Tibial artery (tissue), 4 donors: ENCODE measurements at regions not wholly inside any gene's neighbourhood (a gene's known extent, or its start where the extent isn't known, plus 50 kb on each side); places are given as distances from the start of the nearest gene placed in this dataset.

Source experiments
- DNase-seq, 2 donors: peaks; one replicate each; pipeline ENCODE4 v3.0.0-alpha.2; 2019
- H3K27ac ChIP-seq, 2 donors: fragments of 200-600 bp; sonication (generic) in 1 of 2; 1 replicate in 1 of 2; 2 replicates in 1 of 2; pipeline ENCODE4 v1.5.1; 2018 to 2019; ENCODE audit warnings: mild to moderate bottlenecking in 1 of 2
- H3K27me3 ChIP-seq, 2 donors: fragments of 200-600 bp; sonication (generic) in 1 of 2; one replicate each; pipeline versions ENCODE4 v1.5.1 to v1.6.0; 2016 to 2019
- H3K36me3 ChIP-seq, 3 donors: fragments of 200-600 bp; sonication (generic) in 2 of 3; one replicate each; pipeline ENCODE4 v1.5.1; 2016 to 2019; ENCODE audit warnings: mild to moderate bottlenecking in 2 of 3
- H3K4me1 ChIP-seq, 4 donors: fragments of 200-600 bp; sonication (generic) in 2 of 4; 1 replicate in 3 of 4; 2 replicates in 1 of 4; pipeline ENCODE4 v1.5.1; 2016 to 2019
- H3K4me3 ChIP-seq, 2 donors: fragments of 200-600 bp; sonication (generic) in 1 of 2; 1 replicate in 1 of 2; 2 replicates in 1 of 2; pipeline ENCODE4 v1.5.1; 2018 to 2019; ENCODE audit warnings: mild to moderate bottlenecking in 2 of 2
- H3K9me3 ChIP-seq, 3 donors: fragments of 200-600 bp; sonication (generic) in 1 of 3; one replicate each; pipeline ENCODE4 v1.5.1; 2016 to 2019
- CTCF ChIP-seq, 2 experiments: fragments of 200-600 bp in 1 of 2; fragments of 450-650 bp in 1 of 2; IDR thresholded peaks; one replicate each; pipeline ENCODE4 v1.5.1; 2017 to 2019; ENCODE audit warnings: antibody characterized with exemption in 2 of 2, mild to moderate bottlenecking in 1 of 2, moderate library complexity in 1 of 2
- intact Hi-C: fragments of 100-400 bp; cut with DNase I; formaldehyde crosslinking; loops from one replicate; pipeline ENCODE4 v1.15.0; 2023; ENCODE audit warnings: low total_unique reads

DNA sequence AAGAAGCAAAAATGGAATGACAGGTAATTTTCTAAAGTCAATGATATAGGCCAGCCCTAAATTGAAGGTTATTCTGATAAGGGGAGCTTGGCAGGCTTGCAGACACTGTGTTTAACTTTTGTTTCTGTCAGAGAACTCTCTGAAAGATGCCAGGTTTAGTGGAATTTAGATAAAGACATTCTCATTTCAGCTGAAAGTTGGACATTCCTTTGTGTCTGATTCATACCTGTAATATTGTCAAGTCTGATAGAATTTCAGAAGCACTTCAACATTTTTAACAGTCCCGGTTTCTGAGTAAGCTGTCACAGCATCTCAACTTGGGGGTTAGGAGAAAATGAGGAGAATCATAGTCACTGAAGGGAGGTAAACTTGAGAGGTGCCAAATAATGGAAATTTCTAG lies 84.0 kb downstream of the DIPK2A start:
- intact Hi-C loops, result no loop called here
- DNase-seq, result no peak
- H3K4me3 ChIP-seq, result no peak overlapping the region

GRCh38 chr3:144058713-144059112 lies 87.1 kb downstream of the DIPK2A start:
- Histone ChIP-seq H3K9me3 (no peaks in the 10 kb centered on the region), H3K27me3 (no peaks in the 10 kb centered on the region), H3K27ac (no peak overlapping the region), H3K36me3 (no peaks in the 10 kb centered on the region), H3K4me3 (no peak overlapping the region), H3K4me1 (peaks cover 0 to 11% (median 0%) of the 10 kb centered on the region in 4 donors)
- intact Hi-C loops, result no loop called here
- DNase-seq, result no peak
- no peak for TF ChIP-seq CTCF (IDR thresholded peaks at IDR 0.05)

More for the DNA sequence above, 84.0 kb downstream of the DIPK2A start:
- Histone ChIP-seq H3K9me3 (no peaks in the 10 kb centered on the region), H3K27me3 (no peaks in the 10 kb centered on the region), H3K27ac (no peak overlapping the region), H3K36me3 (no peaks in the 10 kb centered on the region), H3K4me1 (peaks cover 0 to 18% (median 0%) of the 10 kb centered on the region in 4 donors)
- TF ChIP-seq CTCF (IDR thresholded peaks at IDR 0.05), result no peak

- no peak for TF ChIP-seq CTCF (IDR thresholded peaks at IDR 0.05)
- peaks cover 0 to 6% (median 0%) of the 10 kb centered on the region in 4 donors for H3K4me1 ChIP-seq
- no peak overlapping the region for H3K27ac ChIP-seq
- no peaks in the 10 kb centered on the region for H3K36me3 ChIP-seq
- intact Hi-C loops, result no loop called here
- no peak overlapping the region for H3K4me3 ChIP-seq
- no peaks in the 10 kb centered on the region for H3K27me3 ChIP-seq
- no peak for DNase-seq
- no peaks in the 10 kb centered on the region for H3K9me3 ChIP-seq
Observed at GRCh38 chr3:144059481-144059880, 87.9 kb downstream of the DIPK2A start.

- no peak overlapping the region for H3K4me3 ChIP-seq
- no peak overlapping the region for H3K27ac ChIP-seq
- H3K9me3 ChIP-seq, result no peaks in the 10 kb centered on the region
- H3K4me1 ChIP-seq, result no peaks in the 10 kb centered on the region
- intact Hi-C loops, result no loop called here
- H3K27me3 ChIP-seq, result no peaks in the 10 kb centered on the region
- H3K36me3 ChIP-seq, result no peaks in the 10 kb centered on the region
- no peak for DNase-seq
- no peak for TF ChIP-seq CTCF (IDR thresholded peaks at IDR 0.05)
Observed at GRCh38 chr3:144060881-144061280, 89.3 kb downstream of the DIPK2A start.

GRCh38 chr3:144063306-144063705 lies 91.7 kb downstream of the DIPK2A start:
- no peak overlapping the region for H3K27ac ChIP-seq
- no peak for DNase-seq
- no peaks in the 10 kb centered on the region for H3K27me3 ChIP-seq
- H3K4me1 ChIP-seq, result no peaks in the 10 kb centered on the region
- intact Hi-C loops, result no loop called here
- no peak for TF ChIP-seq CTCF (IDR thresholded peaks at IDR 0.05)
- no peaks in the 10 kb centered on the region for H3K9me3 ChIP-seq
- no peak overlapping the region for H3K4me3 ChIP-seq
- no peaks in the 10 kb centered on the region for H3K36me3 ChIP-seq

- intact Hi-C loops, result no loop called here
- TF ChIP-seq CTCF (IDR thresholded peaks at IDR 0.05), result no peak
Observed at GRCh38 chr3:144067059-144067458, 95.4 kb downstream of the DIPK2A start.

More at GRCh38 chr3:144067059-144067458, 95.4 kb downstream of the DIPK2A start:
- H3K4me3 ChIP-seq, result no peak overlapping the region
- no peaks in the 10 kb centered on the region for H3K36me3 ChIP-seq
- H3K9me3 ChIP-seq, result peaks cover 0 to 13% (median 0%) of the 10 kb centered on the region in 3 donors
- no peak for DNase-seq
- H3K27ac ChIP-seq, result no peak overlapping the region
- H3K4me1 ChIP-seq, result no peaks in the 10 kb centered on the region
- no peaks in the 10 kb centered on the region for H3K27me3 ChIP-seq
